ENCODE measurements at regions not wholly inside any gene's neighbourhood (a gene's known extent, or its start where the extent isn't known, plus 50 kb on each side); places are given as distances from the start of the nearest gene placed in this dataset.

DNA sequence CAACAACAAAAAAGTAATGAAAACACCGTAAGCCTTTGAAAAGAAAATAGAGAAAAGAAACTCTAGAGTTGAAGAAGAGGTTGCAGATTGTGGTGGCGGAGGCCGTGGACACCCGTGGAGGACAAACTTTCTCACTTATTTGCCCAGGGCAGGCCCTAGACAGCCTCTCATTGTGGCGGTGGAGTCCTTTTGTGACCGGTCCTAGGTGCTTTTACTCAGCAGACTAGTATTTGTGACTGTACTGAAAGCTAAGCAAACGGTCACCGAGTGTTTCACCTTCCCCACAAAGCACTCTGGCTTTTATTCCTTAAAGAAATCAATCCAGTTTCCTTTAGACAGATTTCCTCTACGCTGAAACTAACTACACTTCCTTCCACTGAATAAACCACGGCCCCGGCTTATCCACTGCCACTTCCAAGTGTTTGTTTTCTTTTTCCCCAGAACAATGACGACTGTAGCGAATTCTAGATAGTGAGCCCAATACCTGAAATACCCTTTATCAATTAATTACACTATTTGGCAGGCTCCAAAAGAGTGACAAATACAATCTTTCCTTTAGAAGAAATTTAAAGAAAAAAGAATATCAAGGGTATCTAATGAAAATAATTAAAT lies 210.2 kb upstream of the TARS1 start (continued):
- TF ChIP-seq AFF1 (IDR thresholded peaks at IDR 0.05; ENCODE audit: low read depth in 1 of 2, partially characterized antibody in 2 of 2) (no peak), RBM25 (IDR thresholded peaks at IDR 0.05; ENCODE audit: low read depth, low read length, severe bottlenecking) (no peak)

DNA sequence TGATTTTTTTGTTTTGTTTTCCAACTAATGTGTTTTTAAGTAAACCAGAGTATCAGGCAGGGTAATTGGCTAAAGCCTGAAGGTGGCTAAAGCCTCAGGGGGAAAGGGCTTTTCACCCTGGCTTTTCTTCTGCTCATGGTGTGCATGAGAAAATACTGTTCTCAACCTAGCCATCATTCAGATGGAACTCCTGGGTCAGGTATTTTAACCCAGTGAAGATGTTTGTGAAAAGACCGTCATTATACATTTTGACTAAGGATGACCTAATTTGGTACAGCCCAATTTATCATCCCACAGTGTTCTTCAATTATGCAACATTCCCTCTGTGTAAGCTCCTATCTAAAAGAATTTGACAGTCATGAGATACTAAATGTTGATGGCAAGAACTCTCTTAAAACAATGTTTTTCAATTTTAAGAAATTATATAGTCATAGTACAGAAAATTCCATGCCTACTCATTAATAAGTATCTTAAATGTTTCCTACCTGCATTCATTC lies 209.5 kb upstream of the TARS1 start:
- ChIA-PET POLR2A (no interaction called here), CTCF (ENCODE audit: low intra/inter-chr PET ratio) (interaction anchor here (0.6 kb wide), 1 partner anchor 389 kb away, joined by 3 read pairs; no protein-coding TSS in a partner anchor)
- DNase-seq (ENCODE audit: extremely low read depth in 1 of 4, low spot score in 3 of 4) (no peak), FAIRE-seq (no peak), ATAC-seq (no peak)
- no peaks in the 10 kb centered on the region for H4K20me1 ChIP-seq (replicated peaks; ENCODE audit: control insufficient read depth, insufficient read depth, low read length)
- H3K9me3 ChIP-seq (replicated peaks; ENCODE audit: control insufficient read depth, insufficient read depth, low read depth, low read length): no peaks in the 10 kb centered on the region
- H3K27me3 ChIP-seq (ENCODE audit: control insufficient read depth in 2 of 2, insufficient read depth in 2 of 2, low read length in 2 of 2): no peaks in the 10 kb centered on the region
- no peak overlapping the region for H3K27ac ChIP-seq (ENCODE audit: extremely low read depth, low read depth, low read length)
- H3K4me2 ChIP-seq (ENCODE audit: insufficient read depth, low read length): no peak overlapping the region
- no peaks in the 10 kb centered on the region for H3K36me3 ChIP-seq (ENCODE audit: control insufficient read depth, insufficient read depth, low read length)
- BruUV-seq (replicated peaks): no TSS peak
- H3K4me3 ChIP-seq: no peak overlapping the region
- no peak overlapping the region for H3K9ac ChIP-seq (ENCODE audit: insufficient read depth in 1 of 2, low read depth in 2 of 2, low read length in 2 of 2)
- H3K4me1 ChIP-seq (replicated peaks in 1 of 2; ENCODE audit: control insufficient read depth in 2 of 2, insufficient read depth in 2 of 2, low read length in 2 of 2): no peaks in the 10 kb centered on the region
- no peaks in the 10 kb centered on the region for H3K9me1 ChIP-seq (ENCODE audit: control insufficient read depth, insufficient read depth, low read length)
- in situ Hi-C loops (cut with MboI): no loop called here
- H2AFZ ChIP-seq (ENCODE audit: low read depth, low read length): no peak overlapping the region
- 0% methylated on average over 1 of the region's 1 CpG for WGBS (ENCODE audit: insufficient coverage, low coverage, missing lambda C conversion rate)
- intact Hi-C loops (cut with micrococcal nuclease): no loop called here
- no peaks in the 10 kb centered on the region for H3K79me2 ChIP-seq (ENCODE audit: control insufficient read depth, insufficient read depth, low read length)
- TF ChIP-seq, protein P1, sequence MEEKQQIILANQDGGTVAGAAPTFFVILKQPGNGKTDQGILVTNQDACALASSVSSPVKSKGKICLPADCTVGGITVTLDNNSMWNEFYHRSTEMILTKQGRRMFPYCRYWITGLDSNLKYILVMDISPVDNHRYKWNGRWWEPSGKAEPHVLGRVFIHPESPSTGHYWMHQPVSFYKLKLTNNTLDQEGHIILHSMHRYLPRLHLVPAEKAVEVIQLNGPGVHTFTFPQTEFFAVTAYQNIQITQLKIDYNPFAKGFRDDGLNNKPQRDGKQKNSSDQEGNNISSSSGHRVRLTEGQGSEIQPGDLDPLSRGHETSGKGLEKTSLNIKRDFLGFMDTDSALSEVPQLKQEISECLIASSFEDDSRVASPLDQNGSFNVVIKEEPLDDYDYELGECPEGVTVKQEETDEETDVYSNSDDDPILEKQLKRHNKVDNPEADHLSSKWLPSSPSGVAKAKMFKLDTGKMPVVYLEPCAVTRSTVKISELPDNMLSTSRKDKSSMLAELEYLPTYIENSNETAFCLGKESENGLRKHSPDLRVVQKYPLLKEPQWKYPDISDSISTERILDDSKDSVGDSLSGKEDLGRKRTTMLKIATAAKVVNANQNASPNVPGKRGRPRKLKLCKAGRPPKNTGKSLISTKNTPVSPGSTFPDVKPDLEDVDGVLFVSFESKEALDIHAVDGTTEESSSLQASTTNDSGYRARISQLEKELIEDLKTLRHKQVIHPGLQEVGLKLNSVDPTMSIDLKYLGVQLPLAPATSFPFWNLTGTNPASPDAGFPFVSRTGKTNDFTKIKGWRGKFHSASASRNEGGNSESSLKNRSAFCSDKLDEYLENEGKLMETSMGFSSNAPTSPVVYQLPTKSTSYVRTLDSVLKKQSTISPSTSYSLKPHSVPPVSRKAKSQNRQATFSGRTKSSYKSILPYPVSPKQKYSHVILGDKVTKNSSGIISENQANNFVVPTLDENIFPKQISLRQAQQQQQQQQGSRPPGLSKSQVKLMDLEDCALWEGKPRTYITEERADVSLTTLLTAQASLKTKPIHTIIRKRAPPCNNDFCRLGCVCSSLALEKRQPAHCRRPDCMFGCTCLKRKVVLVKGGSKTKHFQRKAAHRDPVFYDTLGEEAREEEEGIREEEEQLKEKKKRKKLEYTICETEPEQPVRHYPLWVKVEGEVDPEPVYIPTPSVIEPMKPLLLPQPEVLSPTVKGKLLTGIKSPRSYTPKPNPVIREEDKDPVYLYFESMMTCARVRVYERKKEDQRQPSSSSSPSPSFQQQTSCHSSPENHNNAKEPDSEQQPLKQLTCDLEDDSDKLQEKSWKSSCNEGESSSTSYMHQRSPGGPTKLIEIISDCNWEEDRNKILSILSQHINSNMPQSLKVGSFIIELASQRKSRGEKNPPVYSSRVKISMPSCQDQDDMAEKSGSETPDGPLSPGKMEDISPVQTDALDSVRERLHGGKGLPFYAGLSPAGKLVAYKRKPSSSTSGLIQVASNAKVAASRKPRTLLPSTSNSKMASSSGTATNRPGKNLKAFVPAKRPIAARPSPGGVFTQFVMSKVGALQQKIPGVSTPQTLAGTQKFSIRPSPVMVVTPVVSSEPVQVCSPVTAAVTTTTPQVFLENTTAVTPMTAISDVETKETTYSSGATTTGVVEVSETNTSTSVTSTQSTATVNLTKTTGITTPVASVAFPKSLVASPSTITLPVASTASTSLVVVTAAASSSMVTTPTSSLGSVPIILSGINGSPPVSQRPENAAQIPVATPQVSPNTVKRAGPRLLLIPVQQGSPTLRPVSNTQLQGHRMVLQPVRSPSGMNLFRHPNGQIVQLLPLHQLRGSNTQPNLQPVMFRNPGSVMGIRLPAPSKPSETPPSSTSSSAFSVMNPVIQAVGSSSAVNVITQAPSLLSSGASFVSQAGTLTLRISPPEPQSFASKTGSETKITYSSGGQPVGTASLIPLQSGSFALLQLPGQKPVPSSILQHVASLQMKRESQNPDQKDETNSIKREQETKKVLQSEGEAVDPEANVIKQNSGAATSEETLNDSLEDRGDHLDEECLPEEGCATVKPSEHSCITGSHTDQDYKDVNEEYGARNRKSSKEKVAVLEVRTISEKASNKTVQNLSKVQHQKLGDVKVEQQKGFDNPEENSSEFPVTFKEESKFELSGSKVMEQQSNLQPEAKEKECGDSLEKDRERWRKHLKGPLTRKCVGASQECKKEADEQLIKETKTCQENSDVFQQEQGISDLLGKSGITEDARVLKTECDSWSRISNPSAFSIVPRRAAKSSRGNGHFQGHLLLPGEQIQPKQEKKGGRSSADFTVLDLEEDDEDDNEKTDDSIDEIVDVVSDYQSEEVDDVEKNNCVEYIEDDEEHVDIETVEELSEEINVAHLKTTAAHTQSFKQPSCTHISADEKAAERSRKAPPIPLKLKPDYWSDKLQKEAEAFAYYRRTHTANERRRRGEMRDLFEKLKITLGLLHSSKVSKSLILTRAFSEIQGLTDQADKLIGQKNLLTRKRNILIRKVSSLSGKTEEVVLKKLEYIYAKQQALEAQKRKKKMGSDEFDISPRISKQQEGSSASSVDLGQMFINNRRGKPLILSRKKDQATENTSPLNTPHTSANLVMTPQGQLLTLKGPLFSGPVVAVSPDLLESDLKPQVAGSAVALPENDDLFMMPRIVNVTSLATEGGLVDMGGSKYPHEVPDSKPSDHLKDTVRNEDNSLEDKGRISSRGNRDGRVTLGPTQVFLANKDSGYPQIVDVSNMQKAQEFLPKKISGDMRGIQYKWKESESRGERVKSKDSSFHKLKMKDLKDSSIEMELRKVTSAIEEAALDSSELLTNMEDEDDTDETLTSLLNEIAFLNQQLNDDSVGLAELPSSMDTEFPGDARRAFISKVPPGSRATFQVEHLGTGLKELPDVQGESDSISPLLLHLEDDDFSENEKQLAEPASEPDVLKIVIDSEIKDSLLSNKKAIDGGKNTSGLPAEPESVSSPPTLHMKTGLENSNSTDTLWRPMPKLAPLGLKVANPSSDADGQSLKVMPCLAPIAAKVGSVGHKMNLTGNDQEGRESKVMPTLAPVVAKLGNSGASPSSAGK (IDR thresholded peaks at IDR 0.05): no peak
